ENCODE measurements at regions not wholly inside any gene's neighbourhood (a gene's known extent, or its start where the extent isn't known, plus 50 kb on each side); places are given as distances from the start of the nearest gene placed in this dataset.

GRCh38 chr2:224268441-224268840 lies 133.5 kb downstream of the FAM124B start:
- TF ChIP-seq CTCF (conservative IDR thresholded peaks at IDR 0.05 in 1 of 2, IDR thresholded peaks at IDR 0.05 in 1 of 2; ENCODE audit: low read depth in 1 of 2, low read length in 2 of 2) (no peak), EZH2 (IDR thresholded peaks at IDR 0.05; ENCODE audit: low read length, missing control alignments) (no peak)

Data from fibroblast of lung (primary cell).